ENCODE measurements at regions not wholly inside any gene's neighbourhood (a gene's known extent, or its start where the extent isn't known, plus 50 kb on each side); places are given as distances from the start of the nearest gene placed in this dataset.

DNA sequence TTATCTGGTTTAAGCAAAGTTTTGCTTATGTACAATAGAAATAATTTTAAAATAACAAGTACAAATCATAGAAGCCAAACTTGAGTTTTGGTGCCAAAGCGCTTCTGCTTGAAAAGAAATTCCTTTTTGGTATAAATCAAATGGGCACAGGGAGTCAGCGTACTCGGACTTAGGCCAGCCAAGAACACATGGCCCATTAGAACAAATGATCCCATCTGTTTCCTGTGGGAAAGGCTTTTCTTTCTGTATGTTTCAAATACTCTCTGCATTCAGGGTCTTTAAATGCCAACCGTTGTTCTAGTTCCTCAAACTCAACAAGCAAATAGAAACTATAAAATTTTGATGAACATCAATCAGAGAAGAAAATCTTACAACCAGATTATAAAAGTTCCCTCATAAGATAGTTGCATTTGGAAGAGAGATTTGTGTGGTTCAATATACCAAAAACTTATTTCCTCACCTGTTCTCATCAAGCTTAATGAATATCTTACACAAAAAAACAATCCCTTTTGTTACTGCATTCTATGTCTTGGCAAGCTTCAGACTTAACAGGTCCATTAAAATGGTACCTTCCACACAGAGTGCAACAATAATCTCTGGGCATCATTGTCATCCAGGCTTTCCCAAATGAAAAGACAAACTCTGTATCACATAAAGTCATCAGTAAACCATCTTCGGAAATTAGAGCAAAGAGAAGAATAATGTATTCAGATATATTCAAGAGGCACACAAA, 739.8 kb upstream of the API5 start:
- DNase-seq (ENCODE audit: low spot score), result no peak
- no peak for TF ChIP-seq CTCF (IDR thresholded peaks at IDR 0.05)
- ATAC-seq (ENCODE audit: low FRiP score), result no peak

DNA sequence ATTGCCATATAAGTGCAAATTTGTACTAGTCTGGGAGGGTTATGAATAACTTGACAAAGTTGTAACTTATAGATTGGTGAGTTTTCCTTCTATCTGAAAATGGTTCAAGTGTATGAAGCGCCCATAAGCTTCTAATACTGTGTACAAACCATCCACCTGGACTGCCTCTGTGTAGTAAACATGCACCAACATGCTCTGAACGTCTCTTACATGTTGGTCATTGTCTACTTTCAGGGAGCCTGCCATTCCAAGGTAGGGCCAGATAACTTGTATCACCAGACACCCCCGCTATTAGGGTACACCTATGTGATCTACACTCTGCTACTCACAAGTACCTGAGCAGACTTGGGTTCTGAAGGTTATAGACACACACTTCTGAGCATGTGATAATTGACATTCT, 735.5 kb upstream of the API5 start:
- TF ChIP-seq CTCF (IDR thresholded peaks at IDR 0.05), result no peak
- DNase-seq (ENCODE audit: low spot score) (no peak), ATAC-seq (ENCODE audit: low FRiP score) (no peak)

- ATAC-seq (ENCODE audit: low FRiP score) (no peak), DNase-seq (ENCODE audit: low spot score) (no peak)
- no peak for TF ChIP-seq CTCF (IDR thresholded peaks at IDR 0.05)
Observed at GRCh38 chr11:42589286-42589685, 722.5 kb upstream of the API5 start.

DNA sequence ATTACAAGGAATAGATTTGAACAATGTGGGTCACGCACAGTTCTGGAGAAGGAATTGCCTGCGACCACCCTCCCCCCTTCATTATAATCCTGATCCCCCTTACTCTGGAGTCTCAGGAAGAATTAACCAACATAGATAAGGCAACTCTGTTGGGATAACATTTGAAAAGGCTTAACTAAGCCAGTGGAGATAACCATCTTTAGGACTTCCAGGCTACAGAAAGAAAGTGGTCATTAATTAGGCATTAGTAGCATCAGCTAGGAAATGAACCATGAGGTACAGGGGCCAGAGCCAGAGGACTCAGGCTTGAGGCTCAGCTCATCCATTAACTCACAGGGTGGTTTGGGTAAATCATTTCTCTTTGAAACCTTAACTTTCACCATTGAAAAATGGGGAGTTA, 720.0 kb upstream of the API5 start:
- no peak for ATAC-seq (ENCODE audit: low FRiP score)
- TF ChIP-seq CTCF (IDR thresholded peaks at IDR 0.05), result no peak
- no peak for DNase-seq (ENCODE audit: low spot score)

GRCh38 chr11:42593441-42593840, 718.4 kb upstream of the API5 start:
- DNase-seq (ENCODE audit: low spot score), result no peak
- no peak for TF ChIP-seq CTCF (IDR thresholded peaks at IDR 0.05)
- ATAC-seq (ENCODE audit: low FRiP score), result no peak

- DNase-seq (ENCODE audit: low spot score), result no peak
- no peak for ATAC-seq (ENCODE audit: low FRiP score)
- TF ChIP-seq CTCF (IDR thresholded peaks at IDR 0.05), result no peak
Observed at GRCh38 chr11:42595876-42596275, 715.9 kb upstream of the API5 start.

DNA sequence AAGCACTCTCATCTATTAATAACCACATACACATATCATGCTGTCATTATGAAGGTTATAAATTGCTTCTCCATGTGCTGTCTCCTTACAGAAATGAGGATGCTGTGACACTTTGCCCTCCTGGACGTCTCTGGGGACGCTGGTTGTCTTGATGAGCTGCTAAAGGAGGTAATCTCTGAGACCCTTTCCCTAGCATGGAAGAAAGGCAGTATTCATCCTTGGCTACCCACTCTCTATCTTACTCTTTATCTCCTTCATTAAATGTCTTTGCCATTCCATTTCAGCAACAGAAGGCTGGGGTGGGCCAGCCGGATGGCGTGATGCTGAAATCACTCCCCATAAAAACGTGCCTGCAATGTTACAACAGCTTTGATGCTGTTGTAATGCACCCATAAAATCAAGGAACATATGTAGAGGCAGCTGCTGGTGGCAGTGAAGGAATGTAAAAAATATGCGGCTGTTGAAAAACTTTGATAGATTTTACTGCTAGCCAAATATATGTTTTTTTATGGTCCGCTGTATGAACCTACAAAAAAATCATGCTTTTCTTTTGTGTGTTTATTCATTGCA, 715.1 kb upstream of the API5 start:
- DNase-seq (ENCODE audit: low spot score) (no peak), ATAC-seq (ENCODE audit: low FRiP score) (no peak)
- TF ChIP-seq CTCF (IDR thresholded peaks at IDR 0.05), result no peak

Data from omental fat pad (tissue), 3 donors.